KMS-11 (cell line): ENCODE measurements at regions not wholly inside any gene's neighbourhood (a gene's known extent, or its start where the extent isn't known, plus 50 kb on each side); places are given as distances from the start of the nearest gene placed in this dataset.

Source experiments
- H2AFZ ChIP-seq: fragments of 200-600 bp; sonication (generic); 2 replicates; pipeline ENCODE4 v1.6.1; 2016; ENCODE audit warnings: antibody characterized with exemption, mixed run types, low read depth
- H3K27ac ChIP-seq: fragments of 200-600 bp; sonication (generic); 2 replicates; pipeline ENCODE4 v1.6.1; 2016; ENCODE audit warnings: mild to moderate bottlenecking, mixed run types
- H3K27me3 ChIP-seq: fragments of 200-600 bp; sonication (generic); 2 replicates; pipeline ENCODE4 v1.6.1; 2017; ENCODE audit warnings: mild to moderate bottlenecking, low read depth, mixed run types, moderate library complexity; ENCODE audit not compliant: insufficient read depth
- H3K36me3 ChIP-seq: fragments of 200-600 bp; sonication (generic); 2 replicates; pipeline ENCODE4 v1.6.1; 2017; ENCODE audit warnings: mild to moderate bottlenecking, mixed run types; ENCODE audit not compliant: insufficient read depth
- H3K4me1 ChIP-seq: fragments of 200-600 bp; sonication (generic); 2 replicates; pipeline ENCODE4 v1.6.1; 2016; ENCODE audit warnings: mild to moderate bottlenecking, low read depth, mixed run types; ENCODE audit not compliant: poor library complexity, severe bottlenecking
- H3K4me2 ChIP-seq: fragments of 200-600 bp; sonication (generic); 2 replicates; pipeline ENCODE4 v1.7.0; 2016; ENCODE audit warnings: mild to moderate bottlenecking, mixed run types
- H3K4me3 ChIP-seq: fragments of 200-600 bp; sonication (generic); IDR thresholded peaks from 2 replicates; pipeline ENCODE4 v1.6.1; 2017; ENCODE audit warnings: low read depth, low read length, mixed read lengths; ENCODE audit not compliant: insufficient read depth
- H3K79me2 ChIP-seq: fragments of 200-600 bp; sonication (generic); 2 replicates; pipeline ENCODE4 v1.6.1; 2016; ENCODE audit warnings: low read depth, mixed run types; ENCODE audit not compliant: insufficient read depth
- H3K9ac ChIP-seq: fragments of 200-600 bp; sonication (generic); 2 replicates; pipeline ENCODE4 v1.6.1; 2016; ENCODE audit warnings: mild to moderate bottlenecking, mixed run types
- H4K20me1 ChIP-seq: fragments of 200-600 bp; sonication (generic); 2 replicates; pipeline ENCODE4 v1.6.1; 2016; ENCODE audit warnings: mild to moderate bottlenecking, mixed run types; ENCODE audit not compliant: insufficient read depth
- TF ChIP-seq, protein P1 (sequence below): fragments of 200-600 bp; sonication (generic); conservative IDR thresholded peaks from 2 replicates; pipeline ENCODE4 v1.6.1; 2017; ENCODE audit warnings: low read depth, mild to moderate bottlenecking, antibody characterized with exemption, low read length, moderate library complexity, mixed read lengths

DNA sequence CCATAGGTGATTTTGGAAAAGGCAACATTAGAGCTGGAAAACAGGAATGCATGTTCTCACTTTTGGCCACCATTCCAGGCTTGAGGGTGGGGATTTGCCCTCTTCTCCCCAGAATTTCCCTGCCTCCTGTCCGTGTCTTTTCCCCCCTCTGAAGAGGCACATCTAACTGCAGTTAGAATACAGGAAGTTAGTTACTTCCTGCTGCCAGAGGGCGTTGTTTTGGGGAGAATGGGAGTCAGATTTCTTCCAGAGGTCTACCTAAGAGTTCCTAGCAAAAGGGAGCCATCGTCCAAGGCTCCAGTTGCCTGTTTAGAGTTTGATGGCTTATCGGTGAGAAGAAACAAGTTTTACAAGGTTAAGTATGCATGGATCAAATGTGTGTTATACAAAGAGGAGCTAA lies 112.8 kb upstream of the IGF1 start:
- Histone ChIP-seq H3K27me3 (no peaks in the 10 kb centered on the region), H2AFZ (no peak overlapping the region), H3K4me2 (no peak overlapping the region), H3K4me3 (no peak overlapping the region), H3K36me3 (no peaks in the 10 kb centered on the region), H3K4me1 (no peaks in the 10 kb centered on the region), H3K27ac (no peak overlapping the region), H3K79me2 (no peaks in the 10 kb centered on the region), H4K20me1 (no peaks in the 10 kb centered on the region), H3K9ac (no peak overlapping the region)
- TF ChIP-seq, protein P1, sequence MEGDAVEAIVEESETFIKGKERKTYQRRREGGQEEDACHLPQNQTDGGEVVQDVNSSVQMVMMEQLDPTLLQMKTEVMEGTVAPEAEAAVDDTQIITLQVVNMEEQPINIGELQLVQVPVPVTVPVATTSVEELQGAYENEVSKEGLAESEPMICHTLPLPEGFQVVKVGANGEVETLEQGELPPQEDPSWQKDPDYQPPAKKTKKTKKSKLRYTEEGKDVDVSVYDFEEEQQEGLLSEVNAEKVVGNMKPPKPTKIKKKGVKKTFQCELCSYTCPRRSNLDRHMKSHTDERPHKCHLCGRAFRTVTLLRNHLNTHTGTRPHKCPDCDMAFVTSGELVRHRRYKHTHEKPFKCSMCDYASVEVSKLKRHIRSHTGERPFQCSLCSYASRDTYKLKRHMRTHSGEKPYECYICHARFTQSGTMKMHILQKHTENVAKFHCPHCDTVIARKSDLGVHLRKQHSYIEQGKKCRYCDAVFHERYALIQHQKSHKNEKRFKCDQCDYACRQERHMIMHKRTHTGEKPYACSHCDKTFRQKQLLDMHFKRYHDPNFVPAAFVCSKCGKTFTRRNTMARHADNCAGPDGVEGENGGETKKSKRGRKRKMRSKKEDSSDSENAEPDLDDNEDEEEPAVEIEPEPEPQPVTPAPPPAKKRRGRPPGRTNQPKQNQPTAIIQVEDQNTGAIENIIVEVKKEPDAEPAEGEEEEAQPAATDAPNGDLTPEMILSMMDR = no peak

DNA sequence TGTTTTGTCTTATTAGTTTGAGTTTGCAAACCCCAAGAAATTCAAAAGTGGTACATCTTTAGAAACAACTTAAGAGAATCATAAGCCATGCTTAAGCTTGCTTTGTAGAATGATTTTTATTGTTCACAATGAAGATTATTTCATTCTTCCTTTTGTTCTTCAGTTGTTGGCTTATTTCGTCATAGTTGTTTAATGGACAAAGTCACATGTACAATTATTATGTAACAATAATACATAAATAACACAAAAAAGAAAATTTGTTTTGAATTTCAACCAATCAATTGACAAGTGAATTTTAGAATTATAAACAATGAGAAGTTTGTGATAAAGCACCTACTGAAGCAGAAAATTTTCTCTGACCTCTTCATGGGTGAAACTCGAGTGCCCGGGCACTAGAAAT lies 111.8 kb upstream of the IGF1 start:
- Histone ChIP-seq H3K4me1 (no peaks in the 10 kb centered on the region), H3K27ac (no peak overlapping the region), H3K27me3 (no peaks in the 10 kb centered on the region), H4K20me1 (no peaks in the 10 kb centered on the region), H3K4me3 (no peak overlapping the region), H2AFZ (no peak overlapping the region), H3K36me3 (no peaks in the 10 kb centered on the region), H3K79me2 (no peaks in the 10 kb centered on the region), H3K9ac (no peak overlapping the region), H3K4me2 (no peak overlapping the region)
- TF ChIP-seq, protein P1 = no peak

DNA sequence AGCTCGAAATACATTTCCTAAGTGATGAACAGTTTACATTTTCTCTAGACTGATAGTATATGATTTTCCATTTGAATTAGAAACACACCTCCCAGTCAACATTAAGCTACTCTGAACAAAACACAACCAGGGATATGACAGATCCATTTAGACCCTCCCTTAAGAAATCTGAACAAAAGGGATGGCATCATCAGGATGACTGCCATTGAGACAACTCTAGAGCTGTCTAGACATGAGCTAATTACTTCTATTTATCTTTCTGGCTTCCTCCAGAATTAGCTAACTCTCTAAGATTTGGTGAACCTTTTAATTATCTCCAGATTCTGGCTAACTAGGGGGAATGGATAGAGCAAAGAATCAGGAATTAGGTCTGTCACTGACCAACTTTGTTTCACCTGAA lies 92.9 kb upstream of the IGF1 start:
- no peak overlapping the region for H2AFZ ChIP-seq
- H3K27me3 ChIP-seq = no peaks in the 10 kb centered on the region
- TF ChIP-seq, protein P1 = no peak
- no peak overlapping the region for H3K4me3 ChIP-seq
- H4K20me1 ChIP-seq = no peaks in the 10 kb centered on the region
- H3K4me1 ChIP-seq = no peaks in the 10 kb centered on the region
- H3K9ac ChIP-seq = no peak overlapping the region
- no peaks in the 10 kb centered on the region for H3K79me2 ChIP-seq
- no peaks in the 10 kb centered on the region for H3K36me3 ChIP-seq
- H3K4me2 ChIP-seq = no peak overlapping the region
- H3K27ac ChIP-seq = no peak overlapping the region

DNA sequence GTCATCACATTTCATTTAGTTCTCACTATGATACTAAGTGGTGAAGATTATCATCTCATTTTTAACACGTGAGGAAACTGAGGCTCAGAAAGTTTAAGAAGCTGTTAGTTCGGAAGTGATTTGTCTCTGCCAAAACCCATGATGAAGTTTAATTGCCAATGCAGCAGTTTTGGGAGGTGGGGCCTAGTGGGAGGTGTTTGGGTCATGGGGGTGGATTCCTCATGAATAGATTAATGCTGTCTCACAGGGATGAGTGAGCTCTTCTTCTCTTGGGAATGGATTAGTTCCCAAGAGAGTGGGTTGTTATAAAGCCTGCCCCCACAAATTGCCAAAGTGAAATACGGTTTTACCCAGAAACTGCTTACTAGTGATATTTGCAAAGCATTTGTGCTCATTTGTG lies 91.5 kb upstream of the IGF1 start:
- H3K4me1 ChIP-seq = no peaks in the 10 kb centered on the region
- no peak overlapping the region for H3K4me2 ChIP-seq
- no peak overlapping the region for H3K9ac ChIP-seq
- TF ChIP-seq, protein P1 = no peak
- H3K79me2 ChIP-seq = no peaks in the 10 kb centered on the region
- H4K20me1 ChIP-seq = no peaks in the 10 kb centered on the region
- no peak overlapping the region for H3K4me3 ChIP-seq
- no peak overlapping the region for H3K27ac ChIP-seq
- no peak overlapping the region for H2AFZ ChIP-seq
- H3K36me3 ChIP-seq = no peaks in the 10 kb centered on the region
- no peaks in the 10 kb centered on the region for H3K27me3 ChIP-seq

DNA sequence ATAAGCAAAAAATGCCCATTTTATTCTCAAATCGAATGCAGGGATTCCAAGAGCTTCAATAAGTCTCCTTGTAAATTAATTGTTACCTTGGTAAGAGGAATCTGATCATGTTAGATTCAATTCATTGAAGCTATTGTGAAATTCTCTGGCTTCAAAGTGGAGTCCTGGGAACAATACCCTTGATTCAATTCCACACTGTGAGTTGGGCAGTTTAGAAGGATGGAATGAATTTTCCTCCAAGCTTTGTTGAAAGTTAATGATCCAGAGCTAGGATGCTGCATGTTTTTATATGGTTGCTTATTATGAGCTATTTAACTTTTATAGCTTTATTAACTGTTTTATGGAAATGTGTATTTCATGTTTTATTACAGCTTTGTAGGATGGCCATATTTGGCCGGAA lies 89.9 kb upstream of the IGF1 start:
- Histone ChIP-seq H3K36me3 (no peaks in the 10 kb centered on the region), H3K4me1 (no peaks in the 10 kb centered on the region), H3K27me3 (no peaks in the 10 kb centered on the region), H3K79me2 (no peaks in the 10 kb centered on the region), H3K4me2 (no peak overlapping the region), H4K20me1 (no peaks in the 10 kb centered on the region), H3K9ac (no peak overlapping the region), H2AFZ (no peak overlapping the region), H3K4me3 (no peak overlapping the region), H3K27ac (no peak overlapping the region)
- TF ChIP-seq, protein P1 = no peak
